HG03135 (cell line): ENCODE measurements at regions not wholly inside any gene's neighbourhood (a gene's known extent, or its start where the extent isn't known, plus 50 kb on each side); places are given as distances from the start of the nearest gene placed in this dataset.
"Not testable (repeated sequence)": the region's sequence is repeated elsewhere in the genome, so short reads cannot be mapped to it uniquely, and the experiment has no call there.

Source experiments
- ATAC-seq: cut with Tn5 transposase; IDR thresholded peaks from one replicate; pipeline ENCODE4 v1.9.1; 2021; ENCODE audit warnings: mild to moderate bottlenecking, moderate library complexity; ENCODE audit not compliant: unreplicated experiment

DNA sequence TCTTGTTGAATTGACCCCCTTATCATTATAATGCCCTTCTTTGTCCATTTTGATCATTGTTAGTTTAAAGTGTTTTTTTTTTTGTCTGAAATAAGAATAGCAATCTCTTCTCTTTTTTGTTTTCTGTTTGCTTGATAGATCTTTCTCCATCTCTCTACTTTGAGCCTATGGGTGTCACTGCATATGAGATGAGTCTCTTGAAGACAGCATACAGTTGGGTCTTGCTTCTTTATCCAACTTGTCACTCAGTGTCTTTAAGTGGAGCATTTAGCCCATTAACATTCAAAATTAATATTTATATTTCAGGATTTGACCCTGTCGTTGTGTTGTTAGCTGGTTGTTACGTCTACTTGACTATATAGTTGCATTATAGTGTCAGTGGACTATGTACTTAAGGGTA lies 135.4 kb downstream of the HMHB1 start:
- ATAC-seq = no peak

DNA sequence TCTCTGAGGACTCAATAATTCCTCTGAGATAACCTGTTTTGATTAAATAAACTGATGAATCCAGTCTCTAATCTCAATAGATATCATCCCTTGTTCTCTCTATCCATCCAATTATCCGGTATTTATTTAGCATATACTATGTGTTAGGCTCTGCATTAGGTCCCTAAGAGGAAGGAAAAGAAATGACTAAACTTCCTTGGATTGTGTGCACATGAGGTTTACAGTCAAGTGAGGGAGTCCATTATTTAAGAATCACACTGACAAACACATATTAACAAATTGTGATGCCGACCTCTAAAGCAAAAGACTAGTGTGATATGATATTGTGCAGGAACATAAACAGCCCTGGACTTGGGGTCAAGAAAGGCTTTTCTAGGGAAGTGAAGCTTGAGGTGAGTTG lies 140.8 kb downstream of the HMHB1 start:
- no peak for ATAC-seq

DNA sequence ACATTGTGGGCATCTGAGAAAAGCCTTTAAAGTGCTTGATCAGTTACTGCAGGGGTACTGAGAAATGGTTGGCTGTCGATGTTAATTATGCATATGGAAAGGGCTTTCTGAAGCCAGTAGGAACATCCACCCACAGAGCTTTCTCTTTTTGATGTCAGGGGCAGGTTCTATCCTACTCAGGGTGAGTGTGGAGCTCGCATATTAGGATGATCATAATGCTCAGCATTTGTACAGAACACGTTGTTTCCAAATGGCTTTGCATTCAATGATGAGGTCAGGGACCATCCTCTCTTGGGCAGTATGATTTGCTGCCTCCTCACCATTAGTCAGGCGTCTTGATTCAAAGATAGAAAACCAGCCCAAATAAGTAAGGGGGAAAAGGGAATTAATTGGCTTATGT lies 141.9 kb downstream of the HMHB1 start:
- no peak for ATAC-seq

DNA sequence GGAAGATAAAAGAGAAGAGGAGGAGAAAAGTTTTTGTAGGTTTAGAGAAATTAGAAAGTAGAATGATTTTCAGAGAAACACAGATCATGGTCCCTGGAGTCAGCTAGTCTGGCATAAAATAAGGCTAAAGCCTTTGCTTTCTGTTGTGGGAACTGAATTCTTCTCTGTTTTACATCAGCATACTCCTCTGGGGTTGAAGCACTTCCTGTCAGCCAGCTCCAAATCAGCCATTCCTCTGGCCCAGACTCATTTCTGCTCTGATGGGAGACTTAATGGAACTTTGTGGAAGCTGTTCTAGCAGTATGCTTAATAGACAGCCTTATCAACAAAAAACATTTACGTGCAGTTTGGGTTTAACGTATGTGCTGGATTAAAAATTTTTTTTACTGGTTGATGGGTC lies 143.2 kb downstream of the HMHB1 start:
- ATAC-seq = no peak

DNA sequence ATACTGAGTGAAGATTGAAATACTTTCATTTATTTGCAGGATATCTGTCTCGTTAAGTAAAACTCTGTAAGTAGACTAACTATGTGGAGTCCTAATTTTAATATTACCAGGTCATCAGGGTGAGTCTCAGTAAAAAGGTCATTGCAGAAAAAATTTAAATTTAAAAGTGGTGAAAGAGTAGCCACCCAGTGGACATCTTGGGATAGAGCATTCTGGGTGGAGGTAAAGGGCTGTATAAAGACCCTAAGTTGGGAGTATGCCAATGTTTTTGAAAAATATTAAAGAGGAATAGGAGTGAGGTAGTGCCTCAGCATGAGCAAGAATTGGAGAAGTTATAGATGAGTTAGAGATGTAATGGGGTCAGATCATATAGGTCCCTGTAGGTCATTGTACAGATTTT lies 145.5 kb downstream of the HMHB1 start:
- no peak for ATAC-seq

DNA sequence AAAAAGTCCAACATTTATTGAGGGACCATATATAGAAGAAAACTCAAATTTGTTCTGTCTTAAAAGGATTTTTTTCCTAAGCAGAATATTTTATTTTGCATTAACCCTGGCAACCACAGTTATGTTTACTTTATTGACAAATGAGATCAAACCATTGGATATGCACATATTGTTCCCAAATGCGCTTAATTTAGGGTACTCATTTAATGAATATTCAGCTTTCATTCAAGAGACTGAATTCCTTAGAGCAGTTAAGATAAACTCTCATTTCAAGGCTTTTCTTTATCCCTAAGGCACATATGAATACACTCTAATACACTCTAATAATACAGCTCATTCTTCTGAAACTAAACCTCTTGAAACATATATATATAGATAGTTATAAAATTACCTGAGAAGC lies 150.2 kb downstream of the HMHB1 start:
- no peak for ATAC-seq

DNA sequence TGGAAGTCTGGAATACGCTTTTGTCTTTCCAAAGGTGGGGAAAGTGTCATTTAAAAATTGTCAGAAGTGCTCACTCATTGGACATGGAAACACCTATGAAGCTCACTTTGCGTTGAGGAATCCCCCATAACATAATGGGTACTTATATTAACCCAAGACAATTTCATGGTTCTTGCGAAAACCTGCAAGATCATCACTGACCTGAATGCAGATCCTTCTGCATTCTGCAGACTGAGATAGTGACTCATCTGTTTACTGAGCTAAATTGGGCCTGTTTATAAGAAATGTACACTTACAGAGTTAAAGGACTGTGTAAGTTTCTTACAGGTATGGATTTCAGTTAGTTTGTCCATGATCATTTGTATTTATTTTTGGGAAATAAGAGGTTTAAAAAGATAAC lies 153.0 kb downstream of the HMHB1 start:
- ATAC-seq = no peak

DNA sequence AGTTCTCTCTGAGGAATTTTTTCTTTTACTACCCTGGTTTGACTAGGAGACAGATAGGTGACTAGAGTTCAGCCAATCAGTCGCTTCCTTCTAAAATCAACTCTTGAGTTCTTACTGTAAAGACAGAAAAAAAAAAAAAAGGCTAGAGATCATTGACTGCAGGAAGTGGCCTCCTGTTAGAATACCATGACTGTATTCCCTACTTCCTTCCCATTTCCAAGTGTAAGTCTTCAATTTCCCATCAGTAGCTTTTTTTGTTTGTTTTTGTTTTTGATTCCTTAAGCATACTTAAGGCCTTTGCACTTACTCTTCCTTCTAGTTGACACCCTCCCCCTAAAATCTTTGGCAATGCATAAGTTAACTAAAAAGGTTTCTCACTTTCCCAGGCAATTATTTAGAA lies 154.3 kb downstream of the HMHB1 start:
- ATAC-seq = no peak

DNA sequence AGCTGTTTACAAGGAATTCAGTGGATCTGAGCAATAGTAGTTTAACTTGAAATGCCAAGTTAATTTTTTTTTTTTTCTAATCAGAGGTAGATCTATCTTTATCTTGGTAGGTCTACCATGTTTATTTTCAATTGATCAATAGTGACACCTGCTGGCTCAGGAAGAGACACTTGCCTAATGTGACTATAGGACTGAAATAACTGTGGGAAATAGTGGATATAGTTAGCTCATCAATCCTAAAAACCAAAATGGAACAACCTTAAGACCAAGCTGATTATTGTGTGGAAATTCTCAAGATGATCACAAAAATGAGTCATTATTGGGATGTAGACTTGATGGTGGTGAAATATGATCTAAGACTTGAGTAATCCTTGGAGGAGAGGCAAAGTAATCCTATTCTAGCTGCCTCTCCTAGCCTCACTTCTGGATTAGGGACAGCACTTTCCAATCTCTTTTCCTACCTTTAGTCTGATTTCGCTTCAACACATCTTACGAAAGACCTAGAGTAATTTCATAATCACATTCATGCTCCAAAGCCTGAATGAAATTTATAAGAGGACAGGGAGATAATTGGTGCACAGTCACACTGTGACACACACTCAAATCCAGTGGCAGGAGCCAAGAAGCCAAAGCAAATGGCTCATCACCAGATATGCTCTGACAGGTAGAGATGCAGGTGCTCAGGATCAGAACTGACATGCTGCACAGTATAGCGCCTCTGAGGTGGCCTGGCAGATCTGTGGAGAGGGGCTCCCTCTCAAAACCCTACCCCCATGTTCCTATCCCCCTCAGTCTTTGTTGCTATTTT lies 156.3 kb downstream of the HMHB1 start:
- no peak for ATAC-seq

DNA sequence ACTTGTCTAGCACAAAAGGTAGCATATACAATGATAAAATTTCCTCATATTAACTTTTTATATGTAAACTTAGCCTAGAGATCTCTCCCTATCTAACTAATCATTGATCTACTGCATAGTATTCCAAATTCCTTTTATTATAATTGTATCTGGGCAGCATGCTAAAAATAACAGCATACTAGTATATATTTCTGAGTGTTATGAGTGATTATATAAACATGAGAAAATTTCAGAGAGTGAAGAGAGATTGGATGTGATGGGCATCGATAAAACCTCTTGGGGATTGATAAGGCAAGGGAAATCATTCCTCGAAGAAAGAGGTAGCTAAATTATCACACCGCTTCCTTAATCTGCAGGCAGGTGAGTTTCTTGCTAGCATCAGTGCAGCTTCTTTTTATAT lies 158.2 kb downstream of the HMHB1 start:
- ATAC-seq = no peak

DNA sequence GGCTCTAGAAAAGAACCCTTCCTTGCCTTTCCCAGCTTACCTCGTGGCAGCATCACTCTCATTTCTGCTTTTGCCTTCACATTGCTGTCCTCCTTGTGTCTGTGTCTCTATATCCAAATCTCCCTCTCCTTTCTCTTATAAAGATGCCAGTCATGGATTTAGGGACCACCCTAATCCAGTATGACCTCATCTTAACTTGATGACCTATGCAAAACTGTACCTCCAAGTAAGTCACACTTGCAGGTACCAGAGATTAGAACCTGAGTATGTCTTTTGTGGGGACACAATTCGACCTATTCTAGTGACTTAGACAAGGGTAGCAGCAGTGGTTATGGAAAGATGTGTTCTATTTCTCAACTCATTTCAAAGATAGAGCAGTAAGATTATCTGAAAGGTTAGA lies 160.1 kb downstream of the HMHB1 start:
- no peak for ATAC-seq

DNA sequence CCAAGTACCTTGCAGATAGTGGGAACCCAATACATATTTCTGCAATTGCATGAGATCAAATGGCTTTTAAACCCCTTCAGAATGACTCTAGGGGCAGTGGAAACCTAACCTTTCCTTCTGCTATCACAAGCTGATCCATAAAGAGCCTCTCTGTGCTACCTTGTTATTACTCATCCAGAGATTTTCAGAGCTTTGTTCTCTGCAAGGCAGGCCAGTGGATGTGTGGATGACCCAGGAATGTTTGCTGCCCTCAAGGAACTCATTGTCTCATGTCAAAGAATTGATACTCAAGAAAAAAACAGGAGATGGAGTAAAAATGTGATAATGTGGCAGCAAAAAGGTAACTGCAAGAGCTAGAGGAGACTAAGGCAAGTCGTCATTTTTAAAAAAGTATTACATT lies 164.1 kb downstream of the HMHB1 start:
- ATAC-seq = no peak

DNA sequence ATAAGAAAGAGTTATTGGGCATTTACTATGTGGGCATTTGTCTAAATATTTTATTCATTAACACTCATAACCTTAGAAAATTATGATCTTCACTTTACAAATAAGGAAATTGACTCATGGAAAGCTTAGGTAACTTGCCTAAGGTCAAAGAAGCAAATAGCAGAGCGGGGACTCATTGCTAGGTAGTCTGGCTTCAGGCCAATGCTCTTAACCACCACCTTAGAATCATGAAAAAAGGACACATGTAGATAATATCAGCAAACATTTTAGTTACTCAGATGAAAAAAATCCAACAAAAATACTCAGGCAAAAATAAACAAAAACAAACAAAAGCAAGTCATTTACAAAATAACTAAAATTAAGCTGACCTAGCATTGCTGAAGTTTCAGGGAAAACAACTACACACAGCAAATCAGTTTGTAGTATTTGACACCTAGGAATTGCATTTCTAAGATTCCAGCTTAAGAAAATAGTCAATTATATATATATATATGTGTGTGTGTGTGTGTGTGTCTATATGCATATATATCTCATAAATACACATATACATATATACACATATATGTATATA lies 166.0 kb downstream of the HMHB1 start:
- no peak for ATAC-seq

DNA sequence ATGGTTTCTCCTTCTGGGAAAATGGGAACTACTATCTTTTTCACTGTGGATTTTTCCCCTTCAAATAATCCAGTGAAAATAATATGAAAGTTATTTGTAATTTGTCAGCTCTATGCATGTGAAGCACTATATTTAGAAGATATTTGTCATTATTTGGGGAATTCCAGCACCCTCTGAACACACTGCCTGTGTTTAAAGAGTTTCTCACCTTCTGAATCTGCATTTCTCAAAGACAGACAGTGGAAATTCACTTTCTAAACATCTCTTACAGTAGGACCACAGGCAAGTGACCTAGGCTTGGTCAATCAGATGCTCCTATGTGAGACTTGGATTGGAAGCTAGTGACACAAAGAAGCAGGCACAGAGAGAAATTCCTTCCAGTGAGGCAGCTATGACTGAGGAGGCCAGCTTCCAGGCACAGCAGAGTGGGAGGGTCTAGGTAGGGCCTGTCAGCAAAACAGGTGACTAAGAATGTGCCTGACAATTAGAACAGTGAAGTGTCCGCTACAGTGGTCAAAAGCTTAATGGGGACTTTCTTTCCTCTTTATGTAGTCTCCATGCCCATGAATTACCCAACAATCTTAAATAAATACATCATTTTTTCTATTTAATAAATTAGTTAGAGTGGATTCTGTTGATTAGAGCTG lies 167.2 kb downstream of the HMHB1 start:
- no peak for ATAC-seq

DNA sequence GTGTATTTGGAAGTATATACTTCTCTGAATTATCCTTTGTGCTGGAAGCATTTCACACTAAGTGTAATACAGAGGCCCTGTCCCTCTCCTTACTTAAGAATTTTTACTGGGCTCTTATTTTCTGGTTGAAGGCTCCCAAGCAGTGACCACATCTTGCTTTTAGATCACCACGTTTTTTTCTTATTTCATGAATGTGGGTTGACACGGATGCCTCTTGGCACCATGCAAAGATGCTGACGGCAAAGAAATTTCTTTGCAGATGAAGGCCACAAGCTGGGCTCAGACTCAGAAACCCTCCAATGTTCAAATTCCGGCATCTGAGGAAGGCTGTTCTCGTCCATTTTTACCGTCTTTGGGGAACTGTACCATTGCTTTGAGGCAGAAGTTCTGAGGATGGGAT lies 168.5 kb downstream of the HMHB1 start:
- ATAC-seq = no peak

DNA sequence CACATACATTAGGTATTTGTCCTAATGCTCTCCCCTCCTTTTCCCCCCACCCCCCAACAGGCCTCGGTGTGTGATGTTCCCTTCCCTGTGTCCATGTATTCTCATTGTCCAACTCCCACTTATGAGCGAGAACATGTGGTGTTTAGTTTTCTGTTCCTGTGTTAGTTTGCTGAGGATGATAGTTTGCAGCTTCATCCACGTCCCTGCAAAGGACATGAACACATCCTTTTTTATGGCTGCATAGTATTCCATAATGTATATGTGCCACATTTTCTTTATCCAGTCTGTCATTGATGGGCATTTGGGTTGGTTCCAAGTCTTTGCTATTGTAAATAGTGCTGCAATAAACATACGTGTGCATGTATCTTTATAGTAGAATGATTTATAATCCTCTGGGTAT lies 171.0 kb downstream of the HMHB1 start:
- not testable (repeated sequence) for ATAC-seq

DNA sequence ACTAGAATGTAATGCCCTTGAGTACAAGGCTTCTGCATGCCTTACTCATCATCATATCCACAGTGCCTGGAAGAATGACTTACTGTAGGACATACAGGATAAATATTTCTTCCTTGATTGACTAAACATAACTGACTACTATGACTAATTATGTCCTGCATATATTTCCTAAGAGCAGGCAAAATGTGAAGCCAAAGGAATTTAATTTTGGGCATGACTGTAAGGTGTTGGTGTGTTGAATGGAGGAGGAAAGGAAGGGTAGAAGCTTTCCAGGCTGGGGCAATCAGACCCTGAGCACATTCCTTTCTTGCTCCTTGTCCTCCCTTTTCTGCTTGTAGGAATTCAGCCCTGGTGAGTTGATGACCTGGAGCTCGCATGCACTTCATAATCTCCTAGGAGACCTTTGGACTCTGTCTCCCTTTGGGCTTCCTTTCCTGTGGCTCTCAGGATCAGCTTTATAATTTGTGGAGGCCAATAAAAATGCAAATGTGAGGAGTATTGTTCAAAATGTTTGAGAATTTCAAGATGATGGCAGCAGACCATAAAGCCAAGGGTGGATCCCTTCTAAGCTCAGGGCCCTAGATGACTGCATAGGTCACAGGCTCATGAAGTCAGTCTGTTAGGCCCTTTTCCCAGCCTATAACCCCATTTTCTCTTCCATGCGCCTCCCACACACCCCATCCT lies 174.0 kb downstream of the HMHB1 start:
- ATAC-seq = no peak

DNA sequence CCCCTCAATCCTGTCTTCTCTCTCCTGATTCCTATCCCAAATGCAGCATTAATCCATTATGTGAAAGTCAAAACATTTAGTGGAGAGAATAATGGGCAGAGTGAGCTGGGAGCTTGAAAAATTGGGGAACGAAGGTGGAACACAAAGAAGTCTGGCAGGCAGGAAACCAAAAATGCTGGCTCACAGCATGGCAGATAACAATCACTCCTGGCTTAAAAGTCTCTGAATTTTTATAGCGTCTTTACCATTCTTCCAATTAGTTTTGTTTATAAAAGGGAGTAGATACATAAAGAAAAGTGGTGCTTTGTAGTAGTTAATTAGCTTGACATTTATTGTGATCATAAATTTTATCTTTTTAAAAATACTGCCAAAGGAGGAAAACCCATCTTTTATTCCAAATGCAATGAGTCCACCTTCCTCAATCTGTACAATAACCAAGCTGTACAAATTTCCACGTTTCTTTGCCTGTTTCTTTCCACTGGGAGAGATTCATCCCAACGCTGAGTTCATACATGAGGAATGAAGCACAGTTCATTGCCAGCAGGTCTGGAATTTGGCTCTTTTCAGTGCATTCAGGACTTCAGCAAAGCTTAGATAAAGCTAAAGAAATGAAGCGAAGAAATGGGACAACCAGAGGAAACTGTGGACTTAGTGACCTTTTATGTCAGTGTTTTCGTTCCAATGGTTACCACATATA lies 174.7 kb downstream of the HMHB1 start:
- ATAC-seq = no peak

DNA sequence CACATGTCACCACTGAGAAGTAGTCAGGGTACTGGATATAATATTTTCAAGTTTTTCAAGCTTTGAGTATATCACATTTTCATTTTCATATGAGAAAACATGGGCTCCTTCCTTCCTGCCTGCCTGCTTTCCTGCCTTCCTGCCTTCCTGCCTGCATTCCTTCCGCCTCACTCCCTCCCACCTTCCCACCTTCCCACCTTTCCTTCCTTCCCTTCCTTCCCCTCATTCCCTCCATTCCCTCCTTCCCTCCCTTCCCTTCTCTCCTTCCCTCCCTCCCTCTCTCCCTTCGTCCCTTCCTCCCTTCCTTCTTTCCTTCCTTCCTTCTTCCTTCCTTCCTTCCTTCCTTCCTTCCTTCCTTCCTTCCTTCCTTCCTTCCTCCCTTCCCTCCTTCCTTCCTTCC lies 175.3 kb downstream of the HMHB1 start:
- no peak for ATAC-seq

DNA sequence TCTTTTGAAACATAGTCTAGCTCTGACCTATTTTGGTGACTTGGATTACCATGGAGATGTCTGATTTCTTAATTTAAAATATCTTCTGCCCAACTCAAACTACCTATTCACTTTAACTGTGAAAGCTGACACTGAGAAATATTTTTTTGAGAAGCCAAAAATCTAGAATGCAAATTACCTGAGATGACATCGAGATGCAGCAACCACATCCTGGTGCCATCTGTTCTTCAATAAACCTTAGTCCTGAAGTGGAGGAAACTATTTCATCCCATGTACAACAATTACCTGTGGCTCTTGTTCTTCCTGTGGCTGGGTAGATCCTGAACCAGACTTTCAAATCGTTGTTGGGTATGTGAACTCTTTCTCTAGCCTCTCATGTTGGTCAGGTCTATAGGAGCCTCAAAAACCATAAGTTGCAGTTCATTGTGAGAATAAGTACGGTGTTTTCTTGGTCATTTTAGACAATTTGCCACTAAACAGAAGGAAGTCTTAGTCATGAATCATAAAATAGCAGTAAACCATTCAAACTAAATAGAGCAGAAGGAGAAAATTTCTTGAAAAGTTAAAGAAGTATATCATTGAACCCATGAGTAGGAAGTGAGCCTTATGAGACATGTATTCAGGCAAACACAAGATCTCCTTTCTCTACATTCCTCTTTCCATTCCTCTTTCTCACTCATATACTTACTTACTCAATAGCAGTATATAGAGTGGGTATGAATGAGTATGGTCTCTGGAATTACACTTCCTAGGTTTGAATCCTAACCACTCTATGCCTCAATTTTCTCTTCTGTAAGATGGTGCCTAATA lies 176.0 kb downstream of the HMHB1 start:
- ATAC-seq = no peak
